DND-41 (cell line): ENCODE measurements at regions not wholly inside any gene's neighbourhood (a gene's known extent, or its start where the extent isn't known, plus 50 kb on each side); places are given as distances from the start of the nearest gene placed in this dataset.

ENCODE experiments used
- EZH2 ChIP-seq: IDR thresholded peaks from 3 replicates; pipeline ENCODE4 v1.6.1; 2012; ENCODE audit warnings: borderline replicate concordance, low read depth, mild to moderate bottlenecking, moderate library complexity, low read length, inconsistent platforms; ENCODE audit not compliant: severe bottlenecking
- TF ChIP-seq, protein P1 (sequence below): IDR thresholded peaks from 2 replicates; pipeline ENCODE4 v1.5.1; 2012; ENCODE audit warnings: borderline replicate concordance, low read length, moderate library complexity, mild to moderate bottlenecking; ENCODE audit not compliant: poor library complexity, severe bottlenecking; ENCODE audit errors: extremely low read depth

DNA sequence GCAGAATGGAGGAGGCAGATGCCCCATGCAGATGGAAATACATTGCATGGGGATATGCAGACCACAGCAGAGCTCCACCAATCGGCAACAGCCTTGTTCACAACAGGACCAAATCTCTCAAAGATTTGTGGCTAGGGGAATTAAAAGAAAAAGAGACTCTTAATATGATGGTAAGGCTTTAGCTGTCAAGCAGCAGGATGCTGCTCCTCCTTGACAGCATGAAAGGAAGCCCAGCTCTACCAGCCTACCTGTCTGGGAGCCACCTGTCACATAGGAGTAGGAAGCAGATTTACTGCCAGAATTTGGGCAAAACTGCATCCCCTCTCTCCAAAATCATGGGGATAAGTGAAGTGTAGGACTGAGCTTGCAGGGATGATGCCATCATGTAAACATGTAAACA lies 769.6 kb upstream of the ARPP21 start:
- TF ChIP-seq, protein P1, sequence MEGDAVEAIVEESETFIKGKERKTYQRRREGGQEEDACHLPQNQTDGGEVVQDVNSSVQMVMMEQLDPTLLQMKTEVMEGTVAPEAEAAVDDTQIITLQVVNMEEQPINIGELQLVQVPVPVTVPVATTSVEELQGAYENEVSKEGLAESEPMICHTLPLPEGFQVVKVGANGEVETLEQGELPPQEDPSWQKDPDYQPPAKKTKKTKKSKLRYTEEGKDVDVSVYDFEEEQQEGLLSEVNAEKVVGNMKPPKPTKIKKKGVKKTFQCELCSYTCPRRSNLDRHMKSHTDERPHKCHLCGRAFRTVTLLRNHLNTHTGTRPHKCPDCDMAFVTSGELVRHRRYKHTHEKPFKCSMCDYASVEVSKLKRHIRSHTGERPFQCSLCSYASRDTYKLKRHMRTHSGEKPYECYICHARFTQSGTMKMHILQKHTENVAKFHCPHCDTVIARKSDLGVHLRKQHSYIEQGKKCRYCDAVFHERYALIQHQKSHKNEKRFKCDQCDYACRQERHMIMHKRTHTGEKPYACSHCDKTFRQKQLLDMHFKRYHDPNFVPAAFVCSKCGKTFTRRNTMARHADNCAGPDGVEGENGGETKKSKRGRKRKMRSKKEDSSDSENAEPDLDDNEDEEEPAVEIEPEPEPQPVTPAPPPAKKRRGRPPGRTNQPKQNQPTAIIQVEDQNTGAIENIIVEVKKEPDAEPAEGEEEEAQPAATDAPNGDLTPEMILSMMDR, result no peak
- no peak for TF ChIP-seq EZH2
